Tibial nerve (tissue), 4 donors: ENCODE measurements at regions not wholly inside any gene's neighbourhood (a gene's known extent, or its start where the extent isn't known, plus 50 kb on each side); places are given as distances from the start of the nearest gene placed in this dataset.

Experiments
- DNase-seq, 2 donors: peaks; one replicate each; pipeline ENCODE4 v3.0.0-alpha.2; 2019; ENCODE audit warnings: low spot score in 2 of 2
- H3K27ac ChIP-seq, 4 donors: fragments of 200-600 bp; sonication (generic) in 3 of 4; one replicate each; pipeline ENCODE4 v1.5.1; 2017 to 2019; ENCODE audit warnings: mild to moderate bottlenecking in 1 of 4
- H3K27me3 ChIP-seq, 2 donors: fragments of 200-600 bp; sonication (generic) in 1 of 2; one replicate each; pipeline versions ENCODE4 v1.5.1 to v1.6.0; 2017 to 2019
- H3K36me3 ChIP-seq, 3 donors: fragments of 200-600 bp; sonication (generic); one replicate each; pipeline ENCODE4 v1.5.1; 2018 to 2019
- H3K4me1 ChIP-seq, 4 donors: fragments of 200-600 bp; sonication (generic) in 3 of 4; one replicate each; pipeline ENCODE4 v1.5.1; 2017 to 2019
- H3K4me3 ChIP-seq, 4 donors: fragments of 200-600 bp; sonication (generic) in 3 of 4; one replicate each; pipeline ENCODE4 v1.5.1; 2017 to 2019; ENCODE audit warnings: mild to moderate bottlenecking in 1 of 4, moderate library complexity in 1 of 4
- H3K9me3 ChIP-seq, 4 donors: fragments of 200-600 bp; sonication (generic) in 3 of 4; one replicate each; pipeline ENCODE4 v1.5.1; 2017 to 2019
- EP300 ChIP-seq, 2 donors: sonication (generic); formaldehyde crosslinking; IDR thresholded peaks; one replicate each; pipeline ENCODE4 v1.6.1; 2017; ENCODE audit warnings: antibody characterized with exemption in 2 of 2, mild to moderate bottlenecking in 1 of 2
- POLR2A ChIP-seq, 2 donors: fragments of 450-650 bp; IDR thresholded peaks; one replicate each; pipeline ENCODE4 v1.6.1; 2017; ENCODE audit warnings: antibody characterized with exemption in 2 of 2, mild to moderate bottlenecking in 2 of 2, moderate library complexity in 2 of 2
- WGBS, 2 donors: methylation state at CpG; one replicate each; pipeline ENCODE4 v1.1.5; 2018; 5-methylcytosine and 5-hydroxymethylcytosine counted together
- TF ChIP-seq, protein P1 (sequence below), 5 experiments: fragments of 200-600 bp in 3 of 5; fragments of 450-650 bp in 2 of 5; sonication (generic) in 3 of 5; IDR thresholded peaks; one replicate each; pipeline ENCODE4 v1.5.1; 2016 to 2019; ENCODE audit warnings: antibody characterized with exemption in 5 of 5, mild to moderate bottlenecking in 3 of 5, moderate library complexity in 2 of 5

- H3K27me3 ChIP-seq: no peaks in the 10 kb centered on the region
- 97 to 98% methylated on average over 4 of the region's 4 CpGs for WGBS, 2 donors
- no peak overlapping the region for H3K4me3 ChIP-seq
- no peaks in the 10 kb centered on the region for H3K9me3 ChIP-seq
- no peaks in the 10 kb centered on the region for H3K36me3 ChIP-seq
- DNase-seq: no peak
- TF ChIP-seq, protein P1, sequence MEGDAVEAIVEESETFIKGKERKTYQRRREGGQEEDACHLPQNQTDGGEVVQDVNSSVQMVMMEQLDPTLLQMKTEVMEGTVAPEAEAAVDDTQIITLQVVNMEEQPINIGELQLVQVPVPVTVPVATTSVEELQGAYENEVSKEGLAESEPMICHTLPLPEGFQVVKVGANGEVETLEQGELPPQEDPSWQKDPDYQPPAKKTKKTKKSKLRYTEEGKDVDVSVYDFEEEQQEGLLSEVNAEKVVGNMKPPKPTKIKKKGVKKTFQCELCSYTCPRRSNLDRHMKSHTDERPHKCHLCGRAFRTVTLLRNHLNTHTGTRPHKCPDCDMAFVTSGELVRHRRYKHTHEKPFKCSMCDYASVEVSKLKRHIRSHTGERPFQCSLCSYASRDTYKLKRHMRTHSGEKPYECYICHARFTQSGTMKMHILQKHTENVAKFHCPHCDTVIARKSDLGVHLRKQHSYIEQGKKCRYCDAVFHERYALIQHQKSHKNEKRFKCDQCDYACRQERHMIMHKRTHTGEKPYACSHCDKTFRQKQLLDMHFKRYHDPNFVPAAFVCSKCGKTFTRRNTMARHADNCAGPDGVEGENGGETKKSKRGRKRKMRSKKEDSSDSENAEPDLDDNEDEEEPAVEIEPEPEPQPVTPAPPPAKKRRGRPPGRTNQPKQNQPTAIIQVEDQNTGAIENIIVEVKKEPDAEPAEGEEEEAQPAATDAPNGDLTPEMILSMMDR (IDR thresholded peaks at IDR 0.05): no peak
- TF ChIP-seq POLR2A (IDR thresholded peaks at IDR 0.05) (no peak), EP300 (IDR thresholded peaks at IDR 0.05) (no peak)
- H3K4me1 ChIP-seq: no peaks in the 10 kb centered on the region
- H3K27ac ChIP-seq: no peak overlapping the region
Measured at GRCh38 chr2:145140658-145141057, 620.7 kb upstream of the ZEB2 start.

DNA sequence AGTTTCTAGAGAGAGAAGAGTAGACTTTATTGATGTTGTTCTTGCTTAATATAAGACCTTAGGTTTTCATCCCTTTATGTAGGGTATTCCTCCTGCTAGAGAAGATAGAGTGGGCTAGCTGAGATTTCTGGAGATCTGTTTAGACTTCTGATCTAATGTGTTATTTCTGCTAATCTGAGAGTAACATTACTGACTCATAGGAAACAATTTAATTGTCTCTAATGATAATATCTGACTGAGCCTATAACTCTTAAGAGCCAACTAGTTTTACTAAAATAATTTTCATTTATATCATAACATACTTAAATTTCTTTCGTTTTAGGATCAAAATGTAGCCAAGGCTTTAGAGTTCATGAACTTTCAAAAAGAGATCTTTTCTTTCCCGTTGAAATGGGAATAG is 618.7 kb upstream of the ZEB2 start:
- Histone ChIP-seq H3K27me3 (no peaks in the 10 kb centered on the region), H3K4me1 (no peaks in the 10 kb centered on the region), H3K27ac (no peak overlapping the region), H3K9me3 (no peaks in the 10 kb centered on the region), H3K36me3 (no peaks in the 10 kb centered on the region), H3K4me3 (no peak overlapping the region)
- no peak for DNase-seq
- WGBS, 2 donors: 33 to 44% methylated on average over 2 of the region's 2 CpGs
- TF ChIP-seq POLR2A (IDR thresholded peaks at IDR 0.05): no peak
- TF ChIP-seq, protein P1 (IDR thresholded peaks at IDR 0.05): no peak
- no peak for TF ChIP-seq EP300 (IDR thresholded peaks at IDR 0.05)

- DNase-seq: no peak
- no peak overlapping the region for H3K4me3 ChIP-seq
- WGBS, 2 donors: 100% methylated on average over 1 of the region's 1 CpG
- no peaks in the 10 kb centered on the region for H3K27me3 ChIP-seq
- H3K9me3 ChIP-seq: no peaks in the 10 kb centered on the region
- H3K4me1 ChIP-seq: no peaks in the 10 kb centered on the region
- no peak overlapping the region for H3K27ac ChIP-seq
- H3K36me3 ChIP-seq: no peaks in the 10 kb centered on the region
- TF ChIP-seq POLR2A (IDR thresholded peaks at IDR 0.05) (no peak), EP300 (IDR thresholded peaks at IDR 0.05) (no peak)
Measured at GRCh38 chr2:145137901-145138300, 618.0 kb upstream of the ZEB2 start.

DNA sequence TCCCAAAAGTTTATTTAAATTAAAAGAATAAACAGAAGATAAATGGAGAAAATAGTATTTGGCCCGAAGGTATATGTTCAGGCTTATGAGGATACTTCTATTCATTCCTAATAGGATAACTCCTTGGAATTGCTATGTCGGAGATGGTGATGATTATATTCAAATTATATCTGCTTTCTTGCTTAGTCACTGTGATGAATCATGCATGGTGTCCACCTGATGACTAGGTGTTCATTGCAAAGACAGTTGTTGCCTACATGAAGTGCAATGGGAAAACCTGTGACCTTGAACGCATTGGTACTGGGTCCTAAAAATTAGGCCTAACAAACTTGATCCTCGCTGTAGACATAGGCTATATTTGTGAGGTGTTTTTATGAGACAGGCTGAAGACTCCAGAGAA is 617.3 kb upstream of the ZEB2 start:
- WGBS, 2 donors: 93 to 94% methylated on average over 4 of the region's 4 CpGs
- Histone ChIP-seq H3K27me3 (no peaks in the 10 kb centered on the region), H3K4me1 (no peaks in the 10 kb centered on the region), H3K36me3 (no peaks in the 10 kb centered on the region), H3K4me3 (no peak overlapping the region), H3K27ac (no peak overlapping the region), H3K9me3 (no peaks in the 10 kb centered on the region)
- TF ChIP-seq POLR2A (IDR thresholded peaks at IDR 0.05) (no peak), EP300 (IDR thresholded peaks at IDR 0.05) (no peak)
- TF ChIP-seq, protein P1 (IDR thresholded peaks at IDR 0.05): no peak
- DNase-seq: no peak

- Histone ChIP-seq H3K27me3 (no peaks in the 10 kb centered on the region), H3K4me1 (no peaks in the 10 kb centered on the region), H3K4me3 (no peak overlapping the region), H3K36me3 (no peaks in the 10 kb centered on the region), H3K9me3 (no peaks in the 10 kb centered on the region), H3K27ac (no peak overlapping the region)
- TF ChIP-seq, protein P1 (IDR thresholded peaks at IDR 0.05): no peak
- TF ChIP-seq EP300 (IDR thresholded peaks at IDR 0.05) (no peak), POLR2A (IDR thresholded peaks at IDR 0.05) (no peak)
- no peak for DNase-seq
- 95% methylated on average over 1 of the region's 1 CpG for WGBS, 2 donors
Measured at GRCh38 chr2:145136702-145137101, 616.8 kb upstream of the ZEB2 start.

DNA sequence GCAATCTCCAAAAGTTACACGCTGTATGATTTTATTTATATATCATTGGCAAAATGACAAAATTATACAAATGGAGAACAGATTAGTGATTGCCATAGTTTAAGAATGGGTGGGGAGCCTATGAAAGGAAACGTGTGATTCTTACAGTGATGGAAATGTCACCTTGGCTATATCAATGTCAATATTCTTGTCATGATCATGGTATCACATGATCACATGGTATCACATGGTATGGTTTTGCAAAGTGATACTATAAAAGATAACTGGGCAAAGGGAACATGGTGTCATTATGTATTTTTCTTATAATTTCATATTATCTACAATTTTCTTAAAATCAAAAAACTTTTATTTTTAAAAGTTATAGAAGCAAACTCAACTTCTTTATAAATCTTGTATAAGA is 606.2 kb upstream of the ZEB2 start:
- no peak overlapping the region for H3K4me3 ChIP-seq
- no peaks in the 10 kb centered on the region for H3K4me1 ChIP-seq
- H3K27ac ChIP-seq: no peak overlapping the region
- WGBS, 2 donors: 85 to 93% methylated on average over 2 of the region's 2 CpGs
- no peaks in the 10 kb centered on the region for H3K36me3 ChIP-seq
- TF ChIP-seq EP300 (IDR thresholded peaks at IDR 0.05) (no peak), POLR2A (IDR thresholded peaks at IDR 0.05) (no peak)
- TF ChIP-seq, protein P1 (IDR thresholded peaks at IDR 0.05): no peak
- no peak for DNase-seq
- H3K9me3 ChIP-seq: no peaks in the 10 kb centered on the region
- H3K27me3 ChIP-seq: no peaks in the 10 kb centered on the region
